HEK293T (cell line): ENCODE measurements at regions not wholly inside any gene's neighbourhood (a gene's known extent, or its start where the extent isn't known, plus 50 kb on each side); places are given as distances from the start of the nearest gene placed in this dataset.

ENCODE experiments used
- CTCF ChIA-PET: fragments of 350-600 bp; formaldehyde crosslinking; extraction: SDS; loops from one replicate; lab custom pipeline; 2021; ENCODE audit warnings: antibody characterized with exemption, inconsistent platforms; lab: Yijun Ruan, JAX
- POLR2A ChIA-PET: fragments of 350-600 bp; formaldehyde crosslinking; extraction: SDS; loops from one replicate; lab custom pipeline; 2020; ENCODE audit warnings: antibody characterized with exemption, inconsistent platforms; lab: Yijun Ruan, JAX
- DNase-seq: peaks from one replicate; pipeline ENCODE4 v3.0.0; 2012; ENCODE audit warnings: mixed read lengths; ENCODE audit errors: extremely low spot score
- ARNT ChIP-seq: fragments of 450-650 bp; IDR thresholded peaks from 2 replicates; pipeline ENCODE4 v1.6.1; 2017; ENCODE audit warnings: mild to moderate bottlenecking
- BHLHE40 ChIP-seq: fragments of 450-650 bp; IDR thresholded peaks from 2 replicates; pipeline ENCODE4 v1.6.1; 2016; ENCODE audit warnings: mild to moderate bottlenecking, moderate library complexity, borderline replicate concordance
- CTBP1 ChIP-seq: fragments of 450-650 bp; IDR thresholded peaks from 2 replicates; pipeline ENCODE4 v1.6.1; 2016; ENCODE audit warnings: borderline replicate concordance
- ELF4 ChIP-seq: fragments of 450-650 bp; IDR thresholded peaks from 2 replicates; pipeline ENCODE4 v1.6.1; 2017; ENCODE audit warnings: antibody characterized with exemption
- FOXA1 ChIP-seq: fragments of 450-650 bp; IDR thresholded peaks from 2 replicates; pipeline ENCODE4 v1.6.1; 2016; ENCODE audit warnings: mild to moderate bottlenecking
- FOXK2 ChIP-seq: fragments of 450-650 bp; IDR thresholded peaks from 2 replicates; pipeline ENCODE4 v1.6.1; 2016; ENCODE audit warnings: mild to moderate bottlenecking
- FOXM1 ChIP-seq: fragments of 450-650 bp; IDR thresholded peaks from 2 replicates; pipeline ENCODE4 v1.6.1; 2017; ENCODE audit warnings: mild to moderate bottlenecking, borderline replicate concordance
- HDGF ChIP-seq: fragments of 450-650 bp; IDR thresholded peaks from 2 replicates; pipeline ENCODE4 v1.6.1; 2017; ENCODE audit warnings: antibody characterized with exemption, borderline replicate concordance
- L3MBTL2 ChIP-seq: fragments of 450-650 bp; conservative IDR thresholded peaks from 2 replicates; pipeline ENCODE4 v1.6.1; 2016; ENCODE audit warnings: mild to moderate bottlenecking
- LEF1 ChIP-seq: fragments of 450-650 bp; IDR thresholded peaks from 2 replicates; pipeline ENCODE4 v1.6.1; 2017; ENCODE audit warnings: mild to moderate bottlenecking, borderline replicate concordance
- NFRKB ChIP-seq: fragments of 450-650 bp; IDR thresholded peaks from 2 replicates; pipeline ENCODE4 v1.6.1; 2016; ENCODE audit warnings: mild to moderate bottlenecking, moderate library complexity
- SP1 ChIP-seq: fragments of 450-650 bp; IDR thresholded peaks from 2 replicates; pipeline ENCODE4 v1.6.1; 2017
- SUZ12 ChIP-seq: fragments of 450-650 bp; IDR thresholded peaks from 2 replicates; pipeline ENCODE4 v1.6.1; 2016; ENCODE audit warnings: mild to moderate bottlenecking
- TARDBP ChIP-seq: fragments of 450-650 bp; IDR thresholded peaks from 2 replicates; pipeline ENCODE4 v1.6.1; 2016
- ZNF384 ChIP-seq: fragments of 450-650 bp; IDR thresholded peaks from 2 replicates; pipeline ENCODE4 v1.6.1; 2016
- TF ChIP-seq, protein P1 (sequence below): fragments of 450-650 bp; IDR thresholded peaks from 2 replicates; pipeline ENCODE4 v1.6.1; 2016

DNA sequence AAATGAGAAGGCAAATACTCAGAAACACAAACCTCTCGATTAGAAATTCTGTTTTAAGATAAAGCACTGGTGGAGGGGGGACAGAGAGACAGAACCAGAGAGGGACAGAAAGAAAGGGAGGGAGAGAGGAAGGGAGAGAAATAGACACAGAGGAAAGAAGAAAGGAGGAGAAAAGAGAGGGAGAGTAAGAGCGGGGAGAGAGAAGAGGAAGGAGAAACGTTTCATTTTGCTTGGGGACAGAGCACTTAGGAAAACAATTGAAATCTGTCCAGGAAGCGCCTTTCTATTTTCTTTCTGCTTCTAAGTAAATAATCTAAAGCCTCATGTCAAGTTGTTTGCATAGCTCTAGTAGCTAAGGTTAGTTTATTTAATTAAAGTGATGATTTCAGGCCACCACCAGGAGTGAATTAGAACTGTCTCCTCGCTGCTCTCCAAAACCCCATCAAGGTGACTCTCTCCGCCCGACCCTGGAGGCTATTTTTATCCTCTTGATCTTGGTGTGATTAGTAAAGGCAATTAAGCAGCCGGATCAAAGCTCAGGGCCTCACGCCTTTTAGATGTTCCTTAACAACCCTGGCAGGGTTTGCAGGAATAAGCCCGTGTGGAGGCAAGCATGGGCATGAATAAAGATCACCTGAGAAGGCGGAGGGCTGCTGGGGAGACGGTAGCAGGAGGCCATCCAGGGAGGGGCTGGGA, 73.4 kb upstream of the INSIG1 start:
- CTCF ChIA-PET = interaction anchor here (0.6 to 1.3 kb wide), 2 partner anchors 10 to 303 kb away, joined by 3 to 5 read pairs; no protein-coding TSS in a partner anchor
- POLR2A ChIA-PET = interaction anchor here (1.2 to 2.1 kb wide), 2 partner anchors 19 to 74 kb away, joined by 3 to 6 read pairs; partner anchors contain the start of gene INSIG1
- no peak for DNase-seq
- TF ChIP-seq ELF4 (no peak), NFRKB (no peak)

DNA sequence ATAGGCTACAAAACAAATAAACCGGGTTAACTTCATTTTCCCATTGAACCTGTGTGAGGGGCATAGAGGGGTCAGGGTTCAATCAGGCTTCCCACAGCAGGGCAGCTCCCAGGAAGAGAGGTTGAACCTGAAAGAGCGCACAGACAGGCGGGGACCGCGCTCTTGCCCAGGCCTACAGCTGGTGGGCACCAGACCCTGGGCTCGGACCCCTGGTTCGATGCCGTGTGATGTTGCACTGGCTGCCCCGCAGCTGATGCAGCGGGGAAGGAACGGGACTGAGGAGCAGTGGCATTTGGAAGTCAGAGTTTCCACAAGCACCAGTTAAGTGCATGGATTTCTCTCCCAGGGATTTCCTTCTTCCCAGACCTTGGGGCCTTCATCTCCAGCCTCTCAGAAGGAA, 72.6 kb upstream of the INSIG1 start:
- no peak for TF ChIP-seq FOXA1
- no peak for TF ChIP-seq L3MBTL2
- TF ChIP-seq CTBP1 = no peak
- no peak for TF ChIP-seq NFRKB
- TF ChIP-seq ZNF384 = no peak
- no peak for TF ChIP-seq TARDBP
- no peak for TF ChIP-seq SP1
- TF ChIP-seq, protein P1, sequence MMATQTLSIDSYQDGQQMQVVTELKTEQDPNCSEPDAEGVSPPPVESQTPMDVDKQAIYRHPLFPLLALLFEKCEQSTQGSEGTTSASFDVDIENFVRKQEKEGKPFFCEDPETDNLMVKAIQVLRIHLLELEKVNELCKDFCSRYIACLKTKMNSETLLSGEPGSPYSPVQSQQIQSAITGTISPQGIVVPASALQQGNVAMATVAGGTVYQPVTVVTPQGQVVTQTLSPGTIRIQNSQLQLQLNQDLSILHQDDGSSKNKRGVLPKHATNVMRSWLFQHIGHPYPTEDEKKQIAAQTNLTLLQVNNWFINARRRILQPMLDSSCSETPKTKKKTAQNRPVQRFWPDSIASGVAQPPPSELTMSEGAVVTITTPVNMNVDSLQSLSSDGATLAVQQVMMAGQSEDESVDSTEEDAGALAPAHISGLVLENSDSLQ = no peak
- TF ChIP-seq ELF4 = no peak
- no peak for TF ChIP-seq ARNT
- TF ChIP-seq BHLHE40 = no peak
- no peak for TF ChIP-seq HDGF
- no peak for DNase-seq
- CTCF ChIA-PET = no interaction called here
- POLR2A ChIA-PET = no interaction called here

DNA sequence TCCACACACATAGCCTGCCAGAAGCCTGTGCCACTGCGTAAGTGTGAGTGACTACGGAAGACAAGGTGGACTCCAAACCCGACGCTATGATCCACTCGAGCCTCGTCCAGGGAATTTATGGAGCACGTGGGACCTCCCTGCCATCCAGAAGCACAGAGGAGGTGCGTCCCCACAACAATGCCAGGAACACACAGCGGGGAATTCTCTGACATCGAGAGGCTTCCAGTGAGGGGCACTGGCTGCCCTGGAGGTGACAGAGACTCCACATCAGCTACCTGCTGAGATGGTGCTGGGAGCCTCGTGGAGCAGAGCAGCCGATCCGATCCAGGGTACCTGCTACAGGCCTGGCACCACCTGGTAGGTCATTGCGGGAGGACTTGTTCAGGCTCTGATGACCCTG, 72.2 kb upstream of the INSIG1 start:
- ChIA-PET POLR2A (no interaction called here), CTCF (no interaction called here)
- TF ChIP-seq LEF1 (no peak), TARDBP (no peak), FOXK2 (no peak), FOXA1 (no peak)
- no peak for DNase-seq

DNA sequence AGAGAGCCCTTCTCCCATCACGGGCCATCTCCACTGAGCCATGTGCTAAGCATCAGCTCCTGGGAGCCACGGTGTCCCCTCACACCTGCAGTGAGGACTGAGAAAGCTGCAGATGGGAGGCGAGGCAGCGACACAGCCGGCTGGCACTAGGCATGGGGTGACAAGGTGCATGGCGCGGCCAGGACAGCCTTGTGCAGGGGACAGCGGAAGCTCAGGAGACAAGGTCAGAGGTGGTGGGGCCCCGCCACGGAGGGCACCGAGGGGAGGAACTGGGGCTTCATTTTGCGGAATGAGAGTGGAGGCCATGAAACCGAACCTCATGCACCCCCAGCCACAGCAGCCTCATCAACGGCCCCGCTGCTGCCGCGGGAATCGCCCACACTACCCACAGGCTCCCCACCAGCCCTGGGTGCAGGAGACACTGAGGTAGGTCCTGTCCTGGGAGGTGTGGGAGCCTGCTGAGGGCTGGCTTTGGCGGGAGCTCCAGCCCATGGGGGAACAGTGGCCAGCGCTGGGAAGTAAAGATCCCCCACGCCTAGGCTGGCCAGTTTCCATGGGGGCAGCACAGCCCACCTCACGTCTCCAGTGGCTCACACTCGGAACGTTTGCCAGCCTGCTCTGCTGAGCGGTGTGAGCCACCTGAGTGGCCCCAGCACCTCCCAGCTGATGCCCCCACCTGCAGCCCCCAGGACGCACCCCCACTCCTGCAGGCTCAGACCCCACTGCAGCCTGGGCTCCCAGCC, 71.2 kb upstream of the INSIG1 start:
- DNase-seq = no peak
- CTCF ChIA-PET = no interaction called here
- POLR2A ChIA-PET = no interaction called here
- TF ChIP-seq HDGF (0 out of 2 replicates have a peak, but pooled peaks have one; percentile 45), BHLHE40 (no peak)

DNA sequence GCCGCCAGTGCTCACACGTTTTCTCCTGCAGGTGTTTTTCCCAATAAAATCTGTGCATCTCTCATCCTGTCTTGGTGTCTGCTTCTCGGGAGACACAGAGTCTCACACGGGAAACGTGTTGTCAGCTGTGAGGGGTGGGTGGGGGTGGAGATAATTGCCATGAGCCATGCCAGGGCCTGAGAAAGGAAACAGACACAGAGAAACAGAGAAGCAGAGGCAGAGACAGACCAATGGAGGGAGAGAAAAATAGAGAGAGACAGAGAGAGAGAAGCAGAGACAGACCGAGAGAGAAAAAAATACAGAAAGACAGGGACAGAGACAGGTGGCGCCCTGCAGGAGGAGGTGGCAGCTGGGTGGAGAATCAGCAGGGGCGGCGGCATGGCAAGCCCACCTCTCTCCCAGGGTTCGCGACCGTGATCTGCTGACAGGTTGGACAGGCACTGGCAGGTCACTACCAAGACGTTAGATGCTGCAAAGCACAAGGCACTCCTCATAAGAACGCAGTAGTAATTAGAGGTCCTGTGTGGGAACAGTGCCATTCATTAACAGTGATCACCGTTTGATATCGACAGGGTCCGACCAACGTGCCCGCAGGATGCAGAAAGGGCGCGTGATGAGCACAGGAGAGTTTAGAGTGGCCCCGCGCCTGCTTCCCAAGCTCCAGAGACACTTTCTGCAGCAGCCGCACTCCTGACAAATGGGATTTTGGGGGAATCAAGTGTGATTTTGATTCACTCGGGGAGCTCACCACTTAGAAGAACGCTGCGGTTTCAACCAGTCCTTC, 70.5 kb upstream of the INSIG1 start:
- no peak for DNase-seq
- CTCF ChIA-PET = interaction anchor here (0.6 kb wide), 1 partner anchor 14 kb away, joined by 3 read pairs; no protein-coding TSS in a partner anchor
- TF ChIP-seq ARNT (no peak), SP1 (no peak), SUZ12 (no peak), L3MBTL2 (no peak), FOXK2 (no peak), LEF1 (no peak), HDGF (no peak), BHLHE40 (no peak), ELF4 (no peak)
- TF ChIP-seq, protein P1 = no peak
- POLR2A ChIA-PET = interaction anchor here (1.0 to 1.3 kb wide), 2 partner anchors 22 to 70 kb away, joined by 4 read pairs; partner anchors contain the start of gene INSIG1

DNA sequence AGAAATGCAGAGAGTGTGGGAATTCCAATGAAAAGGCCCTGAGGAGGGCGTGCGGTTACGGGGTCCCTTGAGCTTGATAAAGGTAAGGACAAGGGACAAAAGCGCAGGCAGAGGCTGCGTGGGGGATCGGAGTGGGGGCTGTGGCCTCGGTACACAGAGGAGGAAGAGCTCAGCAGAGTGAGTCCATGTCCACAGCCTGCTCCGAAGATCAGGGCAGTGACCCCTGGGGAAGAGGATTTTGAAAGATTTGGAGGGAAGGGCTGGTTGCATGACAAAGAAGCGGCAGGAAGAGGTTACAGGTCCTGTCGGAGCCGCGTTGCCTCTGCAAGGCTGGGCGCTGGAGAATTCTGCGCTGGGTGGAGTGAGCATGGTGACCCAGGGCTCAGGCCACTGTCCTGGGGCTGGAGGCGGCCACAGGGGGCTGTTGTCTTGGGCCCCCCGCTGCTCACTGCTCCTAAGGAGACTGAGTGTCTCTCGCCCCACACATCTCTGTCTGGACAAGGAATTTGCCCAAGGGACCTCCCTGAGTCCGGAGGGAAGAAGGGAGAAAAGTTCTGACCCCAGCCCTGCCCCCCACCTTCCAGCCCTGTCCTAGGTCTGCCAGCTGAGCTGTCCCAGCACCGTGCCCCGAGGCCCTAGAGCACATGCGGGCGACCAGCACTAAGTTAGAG, 69.8 kb upstream of the INSIG1 start:
- TF ChIP-seq BHLHE40 (no peak), ARNT (no peak), ELF4 (no peak), SUZ12 (no peak), HDGF (no peak), L3MBTL2 (no peak), ZNF384 (no peak), FOXK2 (no peak), FOXM1 (no peak)
- TF ChIP-seq, protein P1 = no peak
- ChIA-PET CTCF (interaction anchor here (0.6 to 1.2 kb wide), 2 partner anchors 13 to 15 kb away, joined by 3 to 4 read pairs; no protein-coding TSS in a partner anchor), POLR2A (interaction anchor here (1.0 to 1.3 kb wide), 2 partner anchors 22 to 70 kb away, joined by 4 read pairs; partner anchors contain the start of gene INSIG1)
- no peak for DNase-seq
